Fibroblast of lung (primary cell): ENCODE measurements at regions not wholly inside any gene's neighbourhood (a gene's known extent, or its start where the extent isn't known, plus 50 kb on each side); places are given as distances from the start of the nearest gene placed in this dataset.

Experiments used
- CTCF ChIP-seq, 2 donors: IDR thresholded peaks in 1 of 2; conservative IDR thresholded peaks in 1 of 2; 1 replicate in 1 of 2; 2 replicates in 1 of 2; pipeline ENCODE4 v1.5.1; 2011 to 2012; ENCODE audit warnings: low read length in 2 of 2, control low read depth in 1 of 2, inconsistent platforms in 1 of 2, low read depth in 1 of 2, mild to moderate bottlenecking in 1 of 2
- EZH2 ChIP-seq: IDR thresholded peaks from 2 replicates; pipeline ENCODE4 v1.5.1; 2012; ENCODE audit warnings: low read length, control low read depth, mild to moderate bottlenecking; ENCODE audit errors: missing control alignments

GRCh38 chr13:31053896-31054295, 107.8 kb downstream of the HSPH1 start:
- TF ChIP-seq EZH2: no peak
- TF ChIP-seq CTCF (conservative IDR thresholded peaks at IDR 0.05 in 1 of 2, IDR thresholded peaks at IDR 0.05 in 1 of 2; ENCODE audit: low read depth in 1 of 2, low read length in 2 of 2): no peak
